IMR-90 (cell line): ENCODE measurements at regions not wholly inside any gene's neighbourhood (a gene's known extent, or its start where the extent isn't known, plus 50 kb on each side); places are given as distances from the start of the nearest gene placed in this dataset.

Experiments used
- ATAC-seq: fragments of 200-7000 bp; cut with Tn5 transposase; 2 replicates; pipeline ENCODE4 v1.9.1; 2020; ENCODE audit warnings: low read depth, mild to moderate bottlenecking, moderate library complexity
- BruUV-seq: library from RNA; stranded (reverse); fragments of 400-500 nt; replicated peaks from 2 replicates; lab custom pipeline; 2021; lab: Mats Ljungman, UMichigan
- CTCF ChIA-PET: fragments of 300-600 bp; formaldehyde crosslinking; extraction: SDS; loops from one replicate; lab custom pipeline; 2021; ENCODE audit warnings: antibody characterized with exemption; lab: Yijun Ruan, JAX
- POLR2A ChIA-PET: fragments of 300-600 bp; sonication (Branson Sonifier 250); formaldehyde crosslinking; loops from one replicate; lab custom pipeline; 2022; ENCODE audit warnings: antibody characterized with exemption; ENCODE audit not compliant: unreplicated experiment; lab: Charles Lee
- DNase-seq: peaks from one replicate; pipeline ENCODE4 v3.0.0; 2013
- H2AFZ ChIP-seq: replicated peaks from 2 replicates; pipeline ENCODE3; 2013; ENCODE audit warnings: low read length, mild to moderate bottlenecking; ENCODE audit not compliant: poor library complexity
- H2AK5ac ChIP-seq: 2 replicates; pipeline ENCODE4 v1.6.1; 2013; ENCODE audit warnings: low read depth, low read length, inconsistent platforms
- H2AK9ac ChIP-seq: replicated peaks from 2 replicates; pipeline ENCODE3; 2013; ENCODE audit warnings: mild to moderate bottlenecking, low read depth, low read length, moderate library complexity; ENCODE audit not compliant: poor library complexity
- H2BK120ac ChIP-seq: 2 replicates; pipeline ENCODE4 v1.6.1; 2013; ENCODE audit warnings: low read depth, low read length, inconsistent platforms
- H2BK15ac ChIP-seq: 3 replicates; pipeline ENCODE4 v1.6.1; 2013; ENCODE audit warnings: low read depth, low read length, inconsistent platforms
- H2BK20ac ChIP-seq: 2 replicates; pipeline ENCODE4 v1.6.1; 2013; ENCODE audit warnings: low read depth, mild to moderate bottlenecking, inconsistent platforms, low read length, moderate library complexity
- H2BK5ac ChIP-seq: 2 replicates; pipeline ENCODE4 v1.6.1; 2013; ENCODE audit warnings: mild to moderate bottlenecking, low read depth, low read length, inconsistent platforms; ENCODE audit not compliant: poor library complexity, severe bottlenecking
- H3K14ac ChIP-seq: replicated peaks from 2 replicates; pipeline ENCODE4 v1.6.1; 2013; ENCODE audit warnings: low read depth, low read length, inconsistent platforms
- H3K18ac ChIP-seq: 2 replicates; pipeline ENCODE4 v1.6.1; 2013; ENCODE audit warnings: low read depth, low read length, control low read depth
- H3K23ac ChIP-seq: 2 replicates; pipeline ENCODE4 v1.6.1; 2013; ENCODE audit warnings: low read depth, low read length, inconsistent platforms
- H3K27ac ChIP-seq: 2 replicates; pipeline ENCODE4 v1.5.1; 2013; ENCODE audit warnings: mild to moderate bottlenecking, control low read depth, low read length; ENCODE audit not compliant: insufficient read depth
- H3K27me3 ChIP-seq: 2 replicates; pipeline ENCODE4 v1.6.1; 2013; ENCODE audit warnings: low read length; ENCODE audit not compliant: control insufficient read depth, insufficient read depth
- H3K36me3 ChIP-seq: 2 replicates; pipeline ENCODE4 v1.6.1; 2013; ENCODE audit warnings: low read length, mixed read lengths; ENCODE audit not compliant: control insufficient read depth, insufficient read depth
- H3K4ac ChIP-seq: 2 replicates; pipeline ENCODE4 v1.6.1; 2013; ENCODE audit warnings: low read depth, low read length, inconsistent platforms
- H3K4me1 ChIP-seq: 2 replicates; pipeline ENCODE4 v1.6.1; 2013; ENCODE audit warnings: low read length, mixed read lengths; ENCODE audit not compliant: control insufficient read depth, insufficient read depth
- H3K4me2 ChIP-seq: 2 replicates; pipeline ENCODE4 v1.6.1; 2013; ENCODE audit warnings: low read depth, mild to moderate bottlenecking, control low read depth, low read length, moderate library complexity
- H3K4me3 ChIP-seq: 2 replicates; pipeline ENCODE4 v1.5.1; 2013; ENCODE audit warnings: low read depth, mild to moderate bottlenecking, control low read depth, low read length, moderate library complexity; ENCODE audit not compliant: insufficient read depth
- H3K56ac ChIP-seq: 2 replicates; pipeline ENCODE4 v1.6.1; 2013; ENCODE audit warnings: low read length, inconsistent platforms; ENCODE audit not compliant: insufficient read depth; ENCODE audit errors: extremely low read depth
- H3K79me1 ChIP-seq, 2 experiments: 2 replicates each; pipeline ENCODE4 v1.6.1; 2013; ENCODE audit warnings: low read length in 2 of 2, inconsistent platforms in 1 of 2, low read depth in 1 of 2
- H3K9ac ChIP-seq: 2 replicates; pipeline ENCODE4 v1.6.1; 2013; ENCODE audit warnings: low read depth, low read length, control low read depth
- H3K9me1 ChIP-seq: 2 replicates; pipeline ENCODE4 v1.6.1; 2013; ENCODE audit warnings: low read length, inconsistent platforms; ENCODE audit not compliant: insufficient read depth
- H3K9me3 ChIP-seq: 2 replicates; pipeline ENCODE4 v1.6.1; 2013; ENCODE audit warnings: low read length; ENCODE audit not compliant: control insufficient read depth, insufficient read depth
- H4K20me1 ChIP-seq: 2 replicates; pipeline ENCODE4 v1.6.1; 2013; ENCODE audit warnings: low read length, inconsistent platforms; ENCODE audit not compliant: insufficient read depth
- H4K5ac ChIP-seq: 2 replicates; pipeline ENCODE4 v1.6.1; 2013; ENCODE audit warnings: mild to moderate bottlenecking, low read depth, low read length, control low read depth
- H4K8ac ChIP-seq, 2 experiments: 2 replicates each; pipeline ENCODE4 v1.6.1; 2013; ENCODE audit warnings: low read depth in 2 of 2, low read length in 2 of 2, control low read depth in 1 of 2, inconsistent platforms in 1 of 2
- H4K91ac ChIP-seq: 2 replicates; pipeline ENCODE4 v1.6.1; 2013; ENCODE audit warnings: low read depth, low read length, inconsistent platforms; ENCODE audit not compliant: insufficient read depth
- CEBPB ChIP-seq: IDR thresholded peaks from 2 replicates; pipeline ENCODE4 v1.6.1; 2012; ENCODE audit warnings: low read depth, low read length, improper control_type of control experiment
- CHD1 ChIP-seq: IDR thresholded peaks from 2 replicates; pipeline ENCODE4 v1.6.1; 2012; ENCODE audit warnings: low read depth, low read length, improper control_type of control experiment
- CTCF ChIP-seq: conservative IDR thresholded peaks from 2 replicates; pipeline ENCODE4 v1.5.1; 2012; ENCODE audit warnings: mild to moderate bottlenecking, low read depth, low read length, improper control_type of control experiment
- MAFK ChIP-seq: IDR thresholded peaks from 2 replicates; pipeline ENCODE4 v1.6.1; 2012; ENCODE audit warnings: low read depth, low read length, improper control_type of control experiment
- MAZ ChIP-seq: IDR thresholded peaks from 2 replicates; pipeline ENCODE4 v1.6.1; 2012; ENCODE audit warnings: low read depth, mild to moderate bottlenecking, low read length, improper control_type of control experiment, moderate library complexity, borderline replicate concordance
- MXI1 ChIP-seq: IDR thresholded peaks from 2 replicates; pipeline ENCODE4 v1.6.1; 2012; ENCODE audit warnings: low read depth, mild to moderate bottlenecking, low read length, moderate library complexity, borderline replicate concordance
- NFE2L2 ChIP-seq: fragments of 150-350 bp; IDR thresholded peaks from 2 replicates; pipeline ENCODE4 v1.6.1; 2016; ENCODE audit warnings: low read depth, mild to moderate bottlenecking, low read length
- RAD21 ChIP-seq: IDR thresholded peaks from 2 replicates; pipeline ENCODE4 v1.6.1; 2012; ENCODE audit warnings: low read length, improper control_type of control experiment
- RCOR1 ChIP-seq: IDR thresholded peaks from 2 replicates; pipeline ENCODE4 v1.6.1; 2012; ENCODE audit warnings: mild to moderate bottlenecking, low read length, improper control_type of control experiment; ENCODE audit not compliant: insufficient replicate concordance
- RFX5 ChIP-seq: IDR thresholded peaks from 2 replicates; pipeline ENCODE4 v1.8.0; 2012; ENCODE audit warnings: low read depth, mild to moderate bottlenecking, low read length, moderate library complexity
- SMC3 ChIP-seq: fragments of 150-350 bp; IDR thresholded peaks from 2 replicates; pipeline ENCODE4 v1.6.1; 2016; ENCODE audit warnings: low read depth, mild to moderate bottlenecking, antibody characterized with exemption, low read length, moderate library complexity
- WGBS, 2 experiments: methylation state at CpG; one replicate each; pipeline versions ENCODE4 v1.1.5 to v1.1.7; 2013; ENCODE audit warnings: missing lambda C conversion rate in 2 of 2; ENCODE audit not compliant: insufficient read length in 1 of 2; ENCODE audit errors: extremely low coverage in 2 of 2; 5-methylcytosine and 5-hydroxymethylcytosine counted together
- dilution Hi-C: fragments of 300-500 bp; cut with HindIII; formaldehyde crosslinking; loops from one replicate; pipeline ENCODE4 v1.14.3; 2018; ENCODE audit warnings: low sequenced_read_pairs; ENCODE audit not compliant: unreplicated experiment
- in situ Hi-C: fragments of 300-500 bp; cut with MboI; formaldehyde crosslinking; loops from 3 replicates; pipeline ENCODE4 v1.14.3; 2019; ENCODE audit warnings: low sequenced_read_pairs, inconsistent platforms, mixed read lengths
- intact Hi-C: fragments of 100-400 bp; cut with micrococcal nuclease; formaldehyde crosslinking; loops from 2 replicates; pipeline ENCODE4 v1.10.0; 2022

GRCh38 chr4:13872955-13873354 is 245.4 kb upstream of the BOD1L1 start:
- Histone ChIP-seq H3K27ac (no peak overlapping the region), H3K27me3 (no peaks in the 10 kb centered on the region), H4K20me1 (no peaks in the 10 kb centered on the region), H3K36me3 (no peaks in the 10 kb centered on the region), H3K18ac (no peak overlapping the region), H3K79me1 (no peaks in the 10 kb centered on the region), H3K56ac (no peak overlapping the region), H2AFZ (no peak overlapping the region), H3K23ac (no peak overlapping the region), H4K5ac (no peak overlapping the region), H2AK9ac (no peak overlapping the region), H4K91ac (no peak overlapping the region), H2BK15ac (no peak overlapping the region), H3K14ac (no peak overlapping the region), H3K4me1 (no peaks in the 10 kb centered on the region), H3K4me3 (no peak overlapping the region), H2BK5ac (no peak overlapping the region), H2BK120ac (no peak overlapping the region), H4K8ac (no peak overlapping the region), H3K9me3 (no peaks in the 10 kb centered on the region), H2AK5ac (no peak overlapping the region), H3K9me1 (no peaks in the 10 kb centered on the region), H3K4ac (no peak overlapping the region), H3K9ac (no peak overlapping the region), H2BK20ac (no peak overlapping the region), H3K4me2 (no peak overlapping the region)
- no CpG with 5 or more reads among the region's 3 CpGs for WGBS, 2 experiments
- dilution Hi-C loops (no loop called here), intact Hi-C loops (no loop called here), in situ Hi-C loops (no loop called here)
- ATAC-seq (no peak), DNase-seq (no peak)
- no TSS peak for BruUV-seq
- ChIA-PET POLR2A (no interaction called here), CTCF (interaction anchor here (0.6 kb wide), 1 partner anchor 52 kb away, joined by 3 read pairs; no protein-coding TSS in a partner anchor)
- TF ChIP-seq NFE2L2 (no peak), CEBPB (no peak), MXI1 (no peak), RCOR1 (no peak), SMC3 (no peak), RAD21 (no peak), MAZ (no peak), MAFK (no peak), RFX5 (no peak), CHD1 (no peak), CTCF (no peak)
